ENCODE measurements at regions not wholly inside any gene's neighbourhood (a gene's known extent, or its start where the extent isn't known, plus 50 kb on each side); places are given as distances from the start of the nearest gene placed in this dataset.

GRCh38 chr12:125280482-125281377, 215.5 kb downstream of the AACS start:
- H3K27me3 Mint-ChIP-seq (ENCODE audit: insufficient read depth, low read depth) = no peaks in the 10 kb centered on the region
- TF ChIP-seq EZH2phosphoT487 (IDR thresholded peaks at IDR 0.05) = no peak
- TF ChIP-seq, protein P1, sequence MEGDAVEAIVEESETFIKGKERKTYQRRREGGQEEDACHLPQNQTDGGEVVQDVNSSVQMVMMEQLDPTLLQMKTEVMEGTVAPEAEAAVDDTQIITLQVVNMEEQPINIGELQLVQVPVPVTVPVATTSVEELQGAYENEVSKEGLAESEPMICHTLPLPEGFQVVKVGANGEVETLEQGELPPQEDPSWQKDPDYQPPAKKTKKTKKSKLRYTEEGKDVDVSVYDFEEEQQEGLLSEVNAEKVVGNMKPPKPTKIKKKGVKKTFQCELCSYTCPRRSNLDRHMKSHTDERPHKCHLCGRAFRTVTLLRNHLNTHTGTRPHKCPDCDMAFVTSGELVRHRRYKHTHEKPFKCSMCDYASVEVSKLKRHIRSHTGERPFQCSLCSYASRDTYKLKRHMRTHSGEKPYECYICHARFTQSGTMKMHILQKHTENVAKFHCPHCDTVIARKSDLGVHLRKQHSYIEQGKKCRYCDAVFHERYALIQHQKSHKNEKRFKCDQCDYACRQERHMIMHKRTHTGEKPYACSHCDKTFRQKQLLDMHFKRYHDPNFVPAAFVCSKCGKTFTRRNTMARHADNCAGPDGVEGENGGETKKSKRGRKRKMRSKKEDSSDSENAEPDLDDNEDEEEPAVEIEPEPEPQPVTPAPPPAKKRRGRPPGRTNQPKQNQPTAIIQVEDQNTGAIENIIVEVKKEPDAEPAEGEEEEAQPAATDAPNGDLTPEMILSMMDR (IDR thresholded peaks at IDR 0.05) = no peak
- TF ChIP-seq EZH2 (IDR thresholded peaks at IDR 0.05) = no peak
- H3K36me3 ChIP-seq = no peaks in the 10 kb centered on the region
- peaks cover 13% of the 10 kb centered on the region for H3K4me1 ChIP-seq
- H3K27ac Mint-ChIP-seq = no peak overlapping the region
- H3K4me3 ChIP-seq = peak overlapping the region; percentile 38
- H3K27ac ChIP-seq = no peak overlapping the region
- DNase-seq (ENCODE audit: low spot score) = peak; percentile 75
- H3K27me3 ChIP-seq = no peaks in the 10 kb centered on the region
- peaks cover 19% of the 10 kb centered on the region for H3F3A ChIP-seq (ENCODE audit: low read depth)
- H3K36me3 Mint-ChIP-seq = no peaks in the 10 kb centered on the region
- H3K9me3 Mint-ChIP-seq = peaks cover 2% of the 10 kb centered on the region
- H3K9me3 ChIP-seq (ENCODE audit: low read depth) = no peaks in the 10 kb centered on the region
- no peaks in the 10 kb centered on the region for H3K79me2 ChIP-seq (ENCODE audit: low read depth)
- H3K4me2 ChIP-seq = peak overlapping the region; percentile 74
- H3K4me3 Mint-ChIP-seq = no peak overlapping the region
- H4K20me1 ChIP-seq (ENCODE audit: low read depth) = no peaks in the 10 kb centered on the region
- H3K4me1 Mint-ChIP-seq = peaks cover 25% of the 10 kb centered on the region
- peak overlapping the region; percentile 91 for H2AFZ ChIP-seq (replicated peaks)
- no peak overlapping the region for H3K9ac ChIP-seq

GRCh38 chr12:125282921-125283320, 217.7 kb downstream of the AACS start:
- Histone ChIP-seq H3K4me1 (peaks cover 13% of the 10 kb centered on the region), H3K36me3 (no peaks in the 10 kb centered on the region), H3K4me2 (no peak overlapping the region), H3K27ac (no peak overlapping the region), H2AFZ (replicated peaks) (no peak overlapping the region), H4K20me1 (ENCODE audit: low read depth) (no peaks in the 10 kb centered on the region), H3K79me2 (ENCODE audit: low read depth) (no peaks in the 10 kb centered on the region), H3K9ac (no peak overlapping the region), H3K9me3 (ENCODE audit: low read depth) (no peaks in the 10 kb centered on the region), H3K27me3 (no peaks in the 10 kb centered on the region), H3K4me3 (no peak overlapping the region), H3F3A (ENCODE audit: low read depth) (peaks cover 19% of the 10 kb centered on the region)
- Mint-ChIP-seq H3K36me3 (no peaks in the 10 kb centered on the region), H3K9me3 (peaks cover 3% of the 10 kb centered on the region), H3K4me3 (no peak overlapping the region), H3K27ac (no peak overlapping the region), H3K27me3 (ENCODE audit: insufficient read depth, low read depth) (peaks cover 2% of the 10 kb centered on the region), H3K4me1 (peaks cover 20% of the 10 kb centered on the region)
- DNase-seq (ENCODE audit: low spot score) = no peak
- TF ChIP-seq, protein P1 (IDR thresholded peaks at IDR 0.05) = no peak
- no peak for TF ChIP-seq EZH2phosphoT487 (IDR thresholded peaks at IDR 0.05)
- TF ChIP-seq EZH2 (IDR thresholded peaks at IDR 0.05) = no peak

- H3K9ac ChIP-seq = no peak overlapping the region
- H3F3A ChIP-seq (ENCODE audit: low read depth) = peaks cover 19% of the 10 kb centered on the region
- no peak overlapping the region for H3K27ac Mint-ChIP-seq
- no peaks in the 10 kb centered on the region for H3K79me2 ChIP-seq (ENCODE audit: low read depth)
- no peak overlapping the region for H3K4me2 ChIP-seq
- no peak overlapping the region for H3K27ac ChIP-seq
- H3K4me1 Mint-ChIP-seq = peaks cover 20% of the 10 kb centered on the region
- no peaks in the 10 kb centered on the region for H3K9me3 ChIP-seq (ENCODE audit: low read depth)
- no peaks in the 10 kb centered on the region for H3K27me3 ChIP-seq
- peaks cover 3% of the 10 kb centered on the region for H3K9me3 Mint-ChIP-seq
- no peak for DNase-seq (ENCODE audit: low spot score)
- H2AFZ ChIP-seq (replicated peaks) = no peak overlapping the region
- no peak overlapping the region for H3K4me3 ChIP-seq
- TF ChIP-seq EZH2 (IDR thresholded peaks at IDR 0.05) = no peak
- TF ChIP-seq, protein P1 (IDR thresholded peaks at IDR 0.05) = no peak
- H3K36me3 ChIP-seq = no peaks in the 10 kb centered on the region
- H4K20me1 ChIP-seq (ENCODE audit: low read depth) = no peaks in the 10 kb centered on the region
- H3K4me1 ChIP-seq = peaks cover 13% of the 10 kb centered on the region
- no peaks in the 10 kb centered on the region for H3K36me3 Mint-ChIP-seq
- peaks cover 2% of the 10 kb centered on the region for H3K27me3 Mint-ChIP-seq (ENCODE audit: insufficient read depth, low read depth)
- H3K4me3 Mint-ChIP-seq = no peak overlapping the region
Measured at GRCh38 chr12:125283521-125283920, 218.3 kb downstream of the AACS start.
